CD14-positive monocyte (primary cell): ENCODE measurements at regions not wholly inside any gene's neighbourhood (a gene's known extent, or its start where the extent isn't known, plus 50 kb on each side); places are given as distances from the start of the nearest gene placed in this dataset.

ENCODE experiments used
- DNase-seq, 3 donors: peaks; one replicate each; pipeline ENCODE4 v3.0.0-alpha.2; 2011 to 2022
- H2AFZ ChIP-seq: 2 replicates; pipeline ENCODE4 v1.6.0; 2012; ENCODE audit warnings: mild to moderate bottlenecking, low read depth, low read length, inconsistent platforms; ENCODE audit not compliant: insufficient read depth, poor library complexity, severe bottlenecking
- H3K27ac ChIP-seq, 2 donors: 1 replicate in 1 of 2; 2 replicates in 1 of 2; pipeline ENCODE4 v1.5.1; 2012 to 2013; ENCODE audit warnings: low read length in 2 of 2, control low read depth in 1 of 2, inconsistent platforms in 1 of 2, low read depth in 1 of 2, mild to moderate bottlenecking in 1 of 2
- H3K27me3 ChIP-seq, 2 donors: one replicate each; pipeline versions ENCODE4 v1.6.0 to v1.6.1; 2011 to 2013; ENCODE audit warnings: low read length in 2 of 2; ENCODE audit not compliant: control insufficient read depth in 2 of 2, insufficient read depth in 2 of 2
- H3K36me3 ChIP-seq, 2 donors: replicated peaks in 1 of 2; 1 replicate in 1 of 2; 2 replicates in 1 of 2; pipeline versions ENCODE4 v1.5.1 to v1.6.1; 2012 to 2013; ENCODE audit warnings: low read length in 2 of 2, control low read depth in 1 of 2, inconsistent platforms in 1 of 2, mild to moderate bottlenecking in 1 of 2; ENCODE audit not compliant: insufficient read depth in 2 of 2, control insufficient read depth in 1 of 2
- H3K4me1 ChIP-seq, 2 donors: 1 replicate in 1 of 2; 2 replicates in 1 of 2; pipeline versions ENCODE4 v1.5.1 to v1.6.1; 2012 to 2013; ENCODE audit warnings: low read length in 2 of 2, control low read depth in 1 of 2, inconsistent platforms in 1 of 2, mild to moderate bottlenecking in 1 of 2, moderate library complexity in 1 of 2; ENCODE audit not compliant: insufficient read depth in 2 of 2, control insufficient read depth in 1 of 2
- H3K4me2 ChIP-seq: replicated peaks from 2 replicates; pipeline ENCODE3; 2012; ENCODE audit warnings: low read length, moderate library complexity, mild to moderate bottlenecking; ENCODE audit not compliant: poor library complexity, severe bottlenecking; ENCODE audit errors: extremely low read depth
- H3K4me3 ChIP-seq, 3 experiments: fragments of 200-600 bp in 1 of 3; sonication (generic) in 1 of 3; replicated peaks in 1 of 3; 1 replicate in 2 of 3; 2 replicates in 1 of 3; pipeline ENCODE4 v1.5.1; 2011 to 2013; ENCODE audit warnings: low read length in 3 of 3, mild to moderate bottlenecking in 3 of 3, control low read depth in 2 of 3, low read depth in 2 of 3, inconsistent platforms in 1 of 3, moderate library complexity in 1 of 3
- H3K79me2 ChIP-seq: 2 replicates; pipeline ENCODE4 v1.6.0; 2012; ENCODE audit warnings: mild to moderate bottlenecking, control low read depth, inconsistent platforms, low read length, moderate library complexity; ENCODE audit not compliant: insufficient read depth
- H3K9ac ChIP-seq: 2 replicates; pipeline ENCODE4 v1.6.0; 2017; ENCODE audit warnings: low read length, mild to moderate bottlenecking; ENCODE audit not compliant: insufficient read depth, poor library complexity, severe bottlenecking
- H3K9me3 ChIP-seq, 2 donors: replicated peaks in 1 of 2; 1 replicate in 1 of 2; 2 replicates in 1 of 2; pipeline versions ENCODE4 v1.5.1 to v1.6.1; 2012 to 2013; ENCODE audit warnings: low read length in 2 of 2, control low read depth in 1 of 2; ENCODE audit not compliant: control insufficient read depth in 1 of 2, insufficient read depth in 1 of 2
- H4K20me1 ChIP-seq: 2 replicates; pipeline ENCODE4 v1.6.0; 2012; ENCODE audit warnings: mild to moderate bottlenecking, low read length, control low read depth, moderate library complexity; ENCODE audit not compliant: insufficient read depth
- H3K27ac Mint-ChIP-seq, 7 donors: one replicate each; pipeline ENCODE4 v1.8.0; 2020; ENCODE audit warnings: mild to moderate bottlenecking in 7 of 7, mixed read lengths in 7 of 7, moderate library complexity in 6 of 7, inconsistent platforms in 2 of 7
- H3K27me3 Mint-ChIP-seq, 3 donors: one replicate each; pipeline ENCODE4 v1.8.0; 2021 to 2022; ENCODE audit warnings: low read depth in 3 of 3, mild to moderate bottlenecking in 3 of 3, mixed read lengths in 3 of 3, moderate library complexity in 3 of 3, inconsistent platforms in 1 of 3
- H3K36me3 Mint-ChIP-seq, 2 donors: one replicate each; pipeline ENCODE4 v1.8.0; 2020; ENCODE audit warnings: mixed read lengths in 2 of 2, inconsistent platforms in 1 of 2, mild to moderate bottlenecking in 1 of 2
- H3K4me1 Mint-ChIP-seq: one replicate; pipeline ENCODE4 v1.8.0; 2020; ENCODE audit warnings: mild to moderate bottlenecking, mixed read lengths
- H3K4me3 Mint-ChIP-seq, 2 donors: one replicate each; pipeline ENCODE4 v1.8.0; 2020; ENCODE audit warnings: mild to moderate bottlenecking in 2 of 2, mixed read lengths in 2 of 2, moderate library complexity in 1 of 2
- H3K9me3 Mint-ChIP-seq, 7 donors: one replicate each; pipeline ENCODE4 v1.8.0; 2020 to 2022; ENCODE audit warnings: mixed read lengths in 7 of 7, mild to moderate bottlenecking in 6 of 7, moderate library complexity in 6 of 7, inconsistent platforms in 2 of 7
- CTCF ChIP-seq: fragments of 200-600 bp; IDR thresholded peaks from one replicate; pipeline ENCODE4 v1.8.0; 2022; ENCODE audit warnings: antibody characterized with exemption, mild to moderate bottlenecking
- WGBS: methylation state at CpG from one replicate; pipeline ENCODE4 v1.1.5; 2013; ENCODE audit warnings: missing lambda C conversion rate; ENCODE audit not compliant: insufficient coverage; 5-methylcytosine and 5-hydroxymethylcytosine counted together
- intact Hi-C, 2 donors: fragments of 100-400 bp; cut with micrococcal nuclease; formaldehyde crosslinking; loops; one replicate each; pipeline versions ENCODE4 v1.15.0 to v1.15.1; 2023

GRCh38 chr15:95816591-95816990 is 513.9 kb upstream of the NR2F2 start:
- H3K4me3 Mint-ChIP-seq: no peak overlapping the region
- Histone ChIP-seq H3K4me1 (no peaks in the 10 kb centered on the region), H3K36me3 (no peaks in the 10 kb centered on the region), H3K79me2 (no peaks in the 10 kb centered on the region), H3K9ac (no peak overlapping the region), H3K27ac (no peak overlapping the region), H4K20me1 (no peaks in the 10 kb centered on the region), H3K4me2 (no peak overlapping the region), H3K27me3 (no peaks in the 10 kb centered on the region), H3K9me3 (no peaks in the 10 kb centered on the region), H2AFZ (no peak overlapping the region), H3K4me3 (no peak overlapping the region)
- intact Hi-C loops: no loop called here
- H3K27me3 Mint-ChIP-seq: peaks cover 0 to 3% (median 1%) of the 10 kb centered on the region in 3 donors
- peaks cover 0 to 6% (median 2%) of the 10 kb centered on the region in 7 donors for H3K9me3 Mint-ChIP-seq
- DNase-seq: no peak
- H3K27ac Mint-ChIP-seq: no peak overlapping the region
- WGBS: 80% methylated on average over 1 of the region's 4 CpGs
- H3K4me1 Mint-ChIP-seq: no peaks in the 10 kb centered on the region
- TF ChIP-seq CTCF: no peak
- H3K36me3 Mint-ChIP-seq: no peaks in the 10 kb centered on the region

- WGBS: 87% methylated on average over 5 of the region's 7 CpGs
- H3K4me1 ChIP-seq: no peaks in the 10 kb centered on the region
- intact Hi-C loops: no loop called here
- H3K4me2 ChIP-seq: no peak overlapping the region
- Mint-ChIP-seq H3K27me3 (peaks cover 0 to 1% (median 1%) of the 10 kb centered on the region in 3 donors), H3K4me3 (no peak overlapping the region), H3K9me3 (peaks cover 0 to 1% (median 0%) of the 10 kb centered on the region in 7 donors), H3K36me3 (no peaks in the 10 kb centered on the region), H3K4me1 (no peaks in the 10 kb centered on the region), H3K27ac (no peak overlapping the region)
- no peaks in the 10 kb centered on the region for H3K9me3 ChIP-seq
- H3K27ac ChIP-seq: no peak overlapping the region
- H3K79me2 ChIP-seq: no peaks in the 10 kb centered on the region
- no peaks in the 10 kb centered on the region for H3K27me3 ChIP-seq
- H3K36me3 ChIP-seq: no peaks in the 10 kb centered on the region
- H3K9ac ChIP-seq: no peak overlapping the region
- no peak overlapping the region for H3K4me3 ChIP-seq
- DNase-seq: no peak
- no peak for TF ChIP-seq CTCF
- H2AFZ ChIP-seq: no peak overlapping the region
- H4K20me1 ChIP-seq: no peaks in the 10 kb centered on the region
These were observed 507.5 kb upstream of the NR2F2 start for GRCh38 chr15:95822961-95823360.
